ENCODE measurements at regions not wholly inside any gene's neighbourhood (a gene's known extent, or its start where the extent isn't known, plus 50 kb on each side); places are given as distances from the start of the nearest gene placed in this dataset.

- TF ChIP-seq CTCF (IDR thresholded peaks at IDR 0.05) (no peak), ZFX (IDR thresholded peaks at IDR 0.05; ENCODE audit: borderline replicate concordance) (no peak)
Measured at GRCh38 chr3:102156426-102156825, 278.4 kb upstream of the ZPLD1 start.
